ENCODE measurements at regions not wholly inside any gene's neighbourhood (a gene's known extent, or its start where the extent isn't known, plus 50 kb on each side); places are given as distances from the start of the nearest gene placed in this dataset.

GRCh38 chr13:89923052-89923451 is 1424.4 kb upstream of the MIR17HG start:
- no peak for FAIRE-seq
- TF ChIP-seq TAF1 (IDR thresholded peaks at IDR 0.05; ENCODE audit: borderline replicate concordance, low read depth, low read length) (no peak), POLR2AphosphoS5 (IDR thresholded peaks at IDR 0.05; ENCODE audit: low read depth, low read length) (no peak), POLR2A (IDR thresholded peaks at IDR 0.05; ENCODE audit: low read depth, low read length) (no peak)
- DNase-seq (ENCODE audit: insufficient read length): no peak

- FAIRE-seq: no peak
- DNase-seq (ENCODE audit: insufficient read length): no peak
- TF ChIP-seq TAF1 (IDR thresholded peaks at IDR 0.05; ENCODE audit: borderline replicate concordance, low read depth, low read length) (no peak), POLR2A (IDR thresholded peaks at IDR 0.05; ENCODE audit: low read depth, low read length) (no peak), POLR2AphosphoS5 (IDR thresholded peaks at IDR 0.05; ENCODE audit: low read depth, low read length) (no peak)
Measured at GRCh38 chr13:89923736-89924135, 1423.8 kb upstream of the MIR17HG start.

- TF ChIP-seq POLR2A (IDR thresholded peaks at IDR 0.05; ENCODE audit: low read depth, low read length): no peak
- no peak for TF ChIP-seq POLR2AphosphoS5 (IDR thresholded peaks at IDR 0.05; ENCODE audit: low read depth, low read length)
- TF ChIP-seq TAF1 (IDR thresholded peaks at IDR 0.05; ENCODE audit: borderline replicate concordance, low read depth, low read length): no peak
- FAIRE-seq (no peak), DNase-seq (ENCODE audit: insufficient read length) (no peak)
Measured at GRCh38 chr13:89925107-89925506, 1422.4 kb upstream of the MIR17HG start.

- DNase-seq (ENCODE audit: insufficient read length) (no peak), FAIRE-seq (no peak)
- TF ChIP-seq POLR2A (IDR thresholded peaks at IDR 0.05; ENCODE audit: low read depth, low read length): no peak
- TF ChIP-seq POLR2AphosphoS5 (IDR thresholded peaks at IDR 0.05; ENCODE audit: low read depth, low read length): no peak
- TF ChIP-seq TAF1 (IDR thresholded peaks at IDR 0.05; ENCODE audit: borderline replicate concordance, low read depth, low read length): no peak
Measured at GRCh38 chr13:89930861-89931260, 1416.6 kb upstream of the MIR17HG start.

GRCh38 chr13:89932902-89933301 is 1414.6 kb upstream of the MIR17HG start:
- TF ChIP-seq POLR2A (IDR thresholded peaks at IDR 0.05; ENCODE audit: low read depth, low read length) (no peak), TAF1 (IDR thresholded peaks at IDR 0.05; ENCODE audit: borderline replicate concordance, low read depth, low read length) (no peak), POLR2AphosphoS5 (IDR thresholded peaks at IDR 0.05; ENCODE audit: low read depth, low read length) (no peak)
- DNase-seq (ENCODE audit: insufficient read length) (no peak), FAIRE-seq (no peak)

- TF ChIP-seq POLR2AphosphoS5 (IDR thresholded peaks at IDR 0.05; ENCODE audit: low read depth, low read length): no peak
- TF ChIP-seq TAF1 (IDR thresholded peaks at IDR 0.05; ENCODE audit: borderline replicate concordance, low read depth, low read length): no peak
- no peak for TF ChIP-seq POLR2A (IDR thresholded peaks at IDR 0.05; ENCODE audit: low read depth, low read length)
- DNase-seq (ENCODE audit: insufficient read length): no peak
- no peak for FAIRE-seq
Measured at GRCh38 chr13:89936256-89936655, 1411.2 kb upstream of the MIR17HG start.

- FAIRE-seq (no peak), DNase-seq (ENCODE audit: insufficient read length) (no peak)
- no peak for TF ChIP-seq POLR2A (IDR thresholded peaks at IDR 0.05; ENCODE audit: low read depth, low read length)
Measured at GRCh38 chr13:89937420-89937819, 1410.1 kb upstream of the MIR17HG start.

GRCh38 chr13:89940383-89940782 is 1407.1 kb upstream of the MIR17HG start:
- FAIRE-seq: no peak

GRCh38 chr13:89943139-89943538 is 1404.3 kb upstream of the MIR17HG start:
- DNase-seq (ENCODE audit: insufficient read length) (no peak), FAIRE-seq (no peak)
- TF ChIP-seq POLR2A (IDR thresholded peaks at IDR 0.05; ENCODE audit: low read depth, low read length) (no peak), TAF1 (IDR thresholded peaks at IDR 0.05; ENCODE audit: borderline replicate concordance, low read depth, low read length) (no peak), POLR2AphosphoS5 (IDR thresholded peaks at IDR 0.05; ENCODE audit: low read depth, low read length) (no peak)

More at GRCh38 chr13:89940383-89940782, 1407.1 kb upstream of the MIR17HG start:
- TF ChIP-seq POLR2A (IDR thresholded peaks at IDR 0.05; ENCODE audit: low read depth, low read length) (no peak), TAF1 (IDR thresholded peaks at IDR 0.05; ENCODE audit: borderline replicate concordance, low read depth, low read length) (no peak), POLR2AphosphoS5 (IDR thresholded peaks at IDR 0.05; ENCODE audit: low read depth, low read length) (no peak)
- DNase-seq (ENCODE audit: insufficient read length): no peak

GRCh38 chr13:89950225-89950624 is 1397.3 kb upstream of the MIR17HG start:
- no peak for FAIRE-seq
- TF ChIP-seq TAF1 (IDR thresholded peaks at IDR 0.05; ENCODE audit: borderline replicate concordance, low read depth, low read length) (no peak), POLR2AphosphoS5 (IDR thresholded peaks at IDR 0.05; ENCODE audit: low read depth, low read length) (no peak), POLR2A (IDR thresholded peaks at IDR 0.05; ENCODE audit: low read depth, low read length) (no peak)
- DNase-seq (ENCODE audit: insufficient read length): no peak

GRCh38 chr13:89951341-89951740 is 1396.1 kb upstream of the MIR17HG start:
- TF ChIP-seq TAF1 (IDR thresholded peaks at IDR 0.05; ENCODE audit: borderline replicate concordance, low read depth, low read length): no peak
- no peak for DNase-seq (ENCODE audit: insufficient read length)
- no peak for FAIRE-seq

GRCh38 chr13:89953581-89953980 is 1393.9 kb upstream of the MIR17HG start:
- FAIRE-seq (no peak), DNase-seq (ENCODE audit: insufficient read length) (no peak)
- TF ChIP-seq TAF1 (IDR thresholded peaks at IDR 0.05; ENCODE audit: borderline replicate concordance, low read depth, low read length) (no peak), POLR2AphosphoS5 (IDR thresholded peaks at IDR 0.05; ENCODE audit: low read depth, low read length) (no peak), POLR2A (IDR thresholded peaks at IDR 0.05; ENCODE audit: low read depth, low read length) (no peak)

- no peak for DNase-seq (ENCODE audit: insufficient read length)
- no peak for FAIRE-seq
- TF ChIP-seq POLR2AphosphoS5 (IDR thresholded peaks at IDR 0.05; ENCODE audit: low read depth, low read length) (no peak), POLR2A (IDR thresholded peaks at IDR 0.05; ENCODE audit: low read depth, low read length) (no peak), TAF1 (IDR thresholded peaks at IDR 0.05; ENCODE audit: borderline replicate concordance, low read depth, low read length) (no peak)
Measured at GRCh38 chr13:89955773-89956172, 1391.7 kb upstream of the MIR17HG start.

Measured in GM12892 (cell line).